Caco-2 (cell line): ENCODE measurements at regions not wholly inside any gene's neighbourhood (a gene's known extent, or its start where the extent isn't known, plus 50 kb on each side); places are given as distances from the start of the nearest gene placed in this dataset.

Experiments used
- BruUV-seq: library from RNA; stranded (reverse); fragments of 400-500 nt; replicated peaks from 2 replicates; lab custom pipeline; 2021; lab: Mats Ljungman, UMichigan
- CTCF ChIA-PET: fragments of 300-600 bp; sonication (Branson Sonifier 250); formaldehyde crosslinking; loops from one replicate; lab custom pipeline; 2022; ENCODE audit warnings: antibody characterized with exemption; lab: Charles Lee
- POLR2A ChIA-PET: fragments of 300-600 bp; sonication (Branson Sonifier 250); formaldehyde crosslinking; loops from one replicate; lab custom pipeline; 2022; ENCODE audit warnings: antibody characterized with exemption; lab: Charles Lee
- DNase-seq, 2 experiments: peaks; one replicate each; pipeline versions ENCODE4 v3.0.0 to v3.0.0-alpha.2; 2020 to 2022
- H3K27me3 ChIP-seq: replicated peaks from 2 replicates; pipeline ENCODE4 v1.6.0; 2011; ENCODE audit warnings: low read length; ENCODE audit not compliant: control insufficient read depth, insufficient read depth
- H3K36me3 ChIP-seq: 2 replicates; pipeline ENCODE4 v1.5.1; 2011; ENCODE audit warnings: low read length; ENCODE audit not compliant: control insufficient read depth, insufficient read depth
- H3K4me1 ChIP-seq: fragments of 250-450 bp; sonication (Bioruptor Pico); 2 replicates; pipeline ENCODE4 v1.5.1; 2020; ENCODE audit warnings: mild to moderate bottlenecking
- H3K4me3 ChIP-seq: 2 replicates; pipeline ENCODE4 v1.5.1; 2011; ENCODE audit warnings: low read depth, mild to moderate bottlenecking, control low read depth, low read length
- H3K9me3 ChIP-seq: fragments of 250-450 bp; sonication (Bioruptor Pico); 2 replicates; pipeline ENCODE4 v1.5.1; 2020; ENCODE audit warnings: mild to moderate bottlenecking, moderate library complexity
- H3K27ac Mint-ChIP-seq: one replicate; pipeline ENCODE4 v1.8.0; 2022; ENCODE audit warnings: mixed read lengths; ENCODE audit not compliant: unreplicated experiment
- H3K27me3 Mint-ChIP-seq: one replicate; pipeline ENCODE4 v1.8.0; 2022; ENCODE audit warnings: mixed read lengths; ENCODE audit not compliant: insufficient read depth, unreplicated experiment
- H3K36me3 Mint-ChIP-seq: one replicate; pipeline ENCODE4 v1.8.0; 2022; ENCODE audit warnings: mild to moderate bottlenecking, mixed read lengths; ENCODE audit not compliant: insufficient read depth, unreplicated experiment
- H3K4me1 Mint-ChIP-seq: one replicate; pipeline ENCODE4 v1.8.0; 2022; ENCODE audit warnings: low read depth, mixed read lengths; ENCODE audit not compliant: unreplicated experiment
- H3K4me3 Mint-ChIP-seq: one replicate; pipeline ENCODE4 v1.8.0; 2022; ENCODE audit warnings: mild to moderate bottlenecking, moderate library complexity, mixed read lengths; ENCODE audit not compliant: unreplicated experiment
- H3K9me3 Mint-ChIP-seq: one replicate; pipeline ENCODE4 v1.8.0; 2022; ENCODE audit warnings: mixed read lengths; ENCODE audit not compliant: unreplicated experiment
- intact Hi-C: fragments of 100-400 bp; cut with micrococcal nuclease; formaldehyde crosslinking; loops from one replicate; pipeline ENCODE4 v1.10.0; 2022; ENCODE audit not compliant: unreplicated experiment
- TF ChIP-seq, protein P1 (sequence below), 2 experiments: fragments of 200-600 bp in 1 of 2; IDR thresholded peaks; 1 replicate in 1 of 2; 2 replicates in 1 of 2; pipeline versions ENCODE4 v1.5.1 to v1.8.0; 2011 to 2022; ENCODE audit warnings: antibody characterized with exemption in 1 of 2, control low read depth in 1 of 2, inconsistent platforms in 1 of 2, low read depth in 1 of 2, low read length in 1 of 2, mild to moderate bottlenecking in 1 of 2, moderate library complexity in 1 of 2; ENCODE audit not compliant: insufficient read depth in 1 of 2, severe bottlenecking in 1 of 2, unreplicated experiment in 1 of 2

DNA sequence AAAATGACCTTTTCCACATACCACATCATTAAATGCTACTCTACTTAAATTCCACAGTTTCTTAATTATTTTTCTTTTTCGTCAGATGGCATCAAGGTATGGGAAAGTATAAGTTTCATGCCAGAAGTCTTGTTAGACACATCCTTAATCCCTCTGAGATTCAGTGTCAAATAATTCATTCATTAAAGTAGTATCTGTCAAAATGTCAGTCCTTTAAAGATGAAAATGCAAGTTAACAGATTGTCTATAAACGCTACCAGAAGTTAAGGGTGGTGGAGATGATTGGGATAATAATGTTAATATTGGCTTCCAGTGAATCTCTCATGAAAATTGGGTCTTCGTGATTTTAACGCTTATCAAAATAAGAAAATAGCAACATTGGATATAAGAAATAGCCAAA is 504.2 kb upstream of the LINC00305 start:
- Histone ChIP-seq H3K27me3 (no peaks in the 10 kb centered on the region), H3K9me3 (no peaks in the 10 kb centered on the region), H3K36me3 (no peaks in the 10 kb centered on the region), H3K4me1 (no peaks in the 10 kb centered on the region), H3K4me3 (no peak overlapping the region)
- Mint-ChIP-seq H3K36me3 (no peaks in the 10 kb centered on the region), H3K27me3 (no peaks in the 10 kb centered on the region), H3K4me1 (no peaks in the 10 kb centered on the region), H3K27ac (no peak overlapping the region), H3K4me3 (no peak overlapping the region), H3K9me3 (no peaks in the 10 kb centered on the region)
- intact Hi-C loops: no loop called here
- TF ChIP-seq, protein P1, sequence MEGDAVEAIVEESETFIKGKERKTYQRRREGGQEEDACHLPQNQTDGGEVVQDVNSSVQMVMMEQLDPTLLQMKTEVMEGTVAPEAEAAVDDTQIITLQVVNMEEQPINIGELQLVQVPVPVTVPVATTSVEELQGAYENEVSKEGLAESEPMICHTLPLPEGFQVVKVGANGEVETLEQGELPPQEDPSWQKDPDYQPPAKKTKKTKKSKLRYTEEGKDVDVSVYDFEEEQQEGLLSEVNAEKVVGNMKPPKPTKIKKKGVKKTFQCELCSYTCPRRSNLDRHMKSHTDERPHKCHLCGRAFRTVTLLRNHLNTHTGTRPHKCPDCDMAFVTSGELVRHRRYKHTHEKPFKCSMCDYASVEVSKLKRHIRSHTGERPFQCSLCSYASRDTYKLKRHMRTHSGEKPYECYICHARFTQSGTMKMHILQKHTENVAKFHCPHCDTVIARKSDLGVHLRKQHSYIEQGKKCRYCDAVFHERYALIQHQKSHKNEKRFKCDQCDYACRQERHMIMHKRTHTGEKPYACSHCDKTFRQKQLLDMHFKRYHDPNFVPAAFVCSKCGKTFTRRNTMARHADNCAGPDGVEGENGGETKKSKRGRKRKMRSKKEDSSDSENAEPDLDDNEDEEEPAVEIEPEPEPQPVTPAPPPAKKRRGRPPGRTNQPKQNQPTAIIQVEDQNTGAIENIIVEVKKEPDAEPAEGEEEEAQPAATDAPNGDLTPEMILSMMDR (IDR thresholded peaks at IDR 0.05; ENCODE audit: insufficient read depth in 1 of 2, low read depth in 1 of 2, low read length in 1 of 2, severe bottlenecking in 1 of 2, unreplicated experiment in 1 of 2): no peak
- POLR2A ChIA-PET: no interaction called here
- DNase-seq: no peak
- CTCF ChIA-PET: no interaction called here
- no TSS peak for BruUV-seq

DNA sequence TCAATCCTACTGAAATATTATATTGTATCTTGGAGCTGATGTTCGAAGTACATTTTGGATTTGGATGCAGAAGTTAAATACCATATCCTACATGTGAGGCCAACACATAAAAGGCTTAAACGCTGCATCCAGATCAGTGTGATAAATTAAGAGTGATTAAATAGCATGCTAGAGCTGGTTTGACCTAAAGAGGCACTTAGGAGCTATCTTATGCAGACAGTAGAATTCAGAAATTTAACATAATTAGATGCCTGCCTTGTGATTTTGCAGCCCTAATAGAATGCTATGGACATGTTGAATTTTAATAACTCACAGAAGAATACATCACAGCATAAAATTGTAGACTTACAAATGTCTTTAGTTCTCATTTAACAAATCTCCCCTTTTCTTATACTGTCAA is 501.2 kb upstream of the LINC00305 start:
- H3K9me3 ChIP-seq: no peaks in the 10 kb centered on the region
- no peaks in the 10 kb centered on the region for H3K36me3 ChIP-seq
- Mint-ChIP-seq H3K9me3 (no peaks in the 10 kb centered on the region), H3K4me3 (no peak overlapping the region), H3K27me3 (no peaks in the 10 kb centered on the region), H3K4me1 (no peaks in the 10 kb centered on the region), H3K27ac (no peak overlapping the region), H3K36me3 (no peaks in the 10 kb centered on the region)
- CTCF ChIA-PET: no interaction called here
- H3K27me3 ChIP-seq: no peaks in the 10 kb centered on the region
- H3K4me1 ChIP-seq: no peaks in the 10 kb centered on the region
- no TSS peak for BruUV-seq
- POLR2A ChIA-PET: no interaction called here
- intact Hi-C loops: no loop called here
- TF ChIP-seq, protein P1 (IDR thresholded peaks at IDR 0.05; ENCODE audit: insufficient read depth in 1 of 2, low read depth in 1 of 2, low read length in 1 of 2, severe bottlenecking in 1 of 2, unreplicated experiment in 1 of 2): no peak
- no peak for DNase-seq
- H3K4me3 ChIP-seq: no peak overlapping the region

DNA sequence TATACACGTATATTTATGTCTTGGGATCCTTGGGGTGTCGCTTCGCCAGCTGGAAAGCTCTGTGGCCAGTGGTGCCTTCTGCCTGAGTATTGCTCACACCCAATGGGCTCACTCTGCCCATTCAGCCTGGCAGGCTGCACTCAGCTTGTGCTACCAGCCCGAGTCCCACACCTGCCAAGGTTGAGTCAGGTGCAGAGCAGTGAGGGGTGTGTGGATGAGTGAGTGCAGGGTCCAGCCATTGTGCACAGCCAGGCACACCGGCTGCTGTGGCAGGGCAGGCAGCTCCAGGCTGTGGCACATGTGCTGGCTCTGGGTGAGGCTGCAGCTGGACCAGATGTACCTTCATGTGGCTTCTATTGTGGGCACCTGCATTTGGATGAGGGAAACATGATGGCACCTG is 496.9 kb upstream of the LINC00305 start:
- POLR2A ChIA-PET: no interaction called here
- H3K36me3 ChIP-seq: no peaks in the 10 kb centered on the region
- no TSS peak for BruUV-seq
- no peaks in the 10 kb centered on the region for H3K4me1 ChIP-seq
- H3K4me1 Mint-ChIP-seq: no peaks in the 10 kb centered on the region
- no peak overlapping the region for H3K4me3 Mint-ChIP-seq
- H3K27ac Mint-ChIP-seq: no peak overlapping the region
- H3K4me3 ChIP-seq: no peak overlapping the region
- no peaks in the 10 kb centered on the region for H3K27me3 ChIP-seq
- DNase-seq: no peak
- no peaks in the 10 kb centered on the region for H3K9me3 ChIP-seq
- CTCF ChIA-PET: no interaction called here
- H3K36me3 Mint-ChIP-seq: no peaks in the 10 kb centered on the region
- no peaks in the 10 kb centered on the region for H3K27me3 Mint-ChIP-seq
- no peaks in the 10 kb centered on the region for H3K9me3 Mint-ChIP-seq
- TF ChIP-seq, protein P1 (IDR thresholded peaks at IDR 0.05; ENCODE audit: insufficient read depth in 1 of 2, low read depth in 1 of 2, low read length in 1 of 2, severe bottlenecking in 1 of 2, unreplicated experiment in 1 of 2): no peak
- intact Hi-C loops: no loop called here
